HepG2 (cell line): ENCODE measurements at regions not wholly inside any gene's neighbourhood (a gene's known extent, or its start where the extent isn't known, plus 50 kb on each side); places are given as distances from the start of the nearest gene placed in this dataset.

ENCODE experiments used
- ATAC-seq: fragments of 200-7000 bp; cut with Tn5 transposase; 3 replicates; pipeline ENCODE4 v1.9.1; 2020; ENCODE audit warnings: mild to moderate bottlenecking, moderate library complexity
- BruUV-seq: library from RNA; stranded (reverse); fragments of 400-500 nt; replicated peaks from 2 replicates; lab custom pipeline; 2021; lab: Mats Ljungman, UMichigan
- CTCF ChIA-PET: fragments of 300-600 bp; formaldehyde crosslinking; extraction: SDS; loops from one replicate; lab custom pipeline; 2021; ENCODE audit warnings: low total read pairs, inconsistent platforms, low intra/inter-chr PET ratio; lab: Yijun Ruan, JAX
- POLR2A ChIA-PET: fragments of 350-600 bp; sonication (Branson Sonifier 250); formaldehyde crosslinking; loops from one replicate; lab custom pipeline; 2020; ENCODE audit warnings: antibody characterized with exemption, inconsistent platforms; lab: Yijun Ruan, JAX
- DNase-seq: peaks from one replicate; pipeline ENCODE4 v3.0.0-alpha.2; 2015; ENCODE audit warnings: low spot score
- FAIRE-seq: peaks from 3 replicates; lab custom pipeline; 2011; peaks lifted over from hg19 to GRCh38; lab: Jason Lieb, UNC
- H2AFZ ChIP-seq: one replicate; pipeline ENCODE4 v1.6.1; 2011; ENCODE audit warnings: low read length, inconsistent platforms
- H3K27ac ChIP-seq: fragments of 300-600 bp; 3 replicates; pipeline ENCODE4 v1.8.0; 2011; ENCODE audit warnings: mixed run types, mild to moderate bottlenecking, mixed read lengths, low read length, inconsistent platforms; ENCODE audit not compliant: insufficient read depth; ENCODE audit errors: extremely low read length
- H3K27me3 ChIP-seq, 2 experiments: fragments of 200-600 bp in 1 of 2; 2 replicates in 1 of 2; 3 replicates in 1 of 2; pipeline versions ENCODE4 v1.6.0 to v1.8.0; 2011; ENCODE audit warnings: low read length in 2 of 2, mild to moderate bottlenecking in 2 of 2, moderate library complexity in 2 of 2, inconsistent platforms in 1 of 2; ENCODE audit not compliant: insufficient read depth in 2 of 2, control insufficient read depth in 1 of 2
- H3K36me3 ChIP-seq, 2 experiments: fragments of 200-600 bp in 1 of 2; replicated peaks in 1 of 2; 2 replicates in 1 of 2; 3 replicates in 1 of 2; pipeline versions ENCODE4 v1.5.1 to v1.8.0; 2011; ENCODE audit warnings: low read length in 2 of 2, inconsistent platforms in 1 of 2; ENCODE audit not compliant: insufficient read depth in 2 of 2, control insufficient read depth in 1 of 2
- H3K4me1 ChIP-seq: 2 replicates; pipeline ENCODE4 v1.5.1; 2012; ENCODE audit warnings: low read length, inconsistent platforms; ENCODE audit not compliant: insufficient read depth
- H3K4me2 ChIP-seq: 2 replicates; pipeline ENCODE4 v1.6.0; 2011; ENCODE audit warnings: low read depth, low read length, inconsistent platforms
- H3K4me3 ChIP-seq, 3 experiments: fragments of 200-600 bp in 1 of 3; sonication (generic), shearing (Covaris generic) in 1 of 3; replicated peaks in 1 of 3; 2 replicates each; pipeline ENCODE4 v1.5.1; 2011 to 2016; ENCODE audit warnings: low read length in 3 of 3, inconsistent platforms in 2 of 3, low read depth in 2 of 3, mild to moderate bottlenecking in 2 of 3, control low read depth in 1 of 3, mixed read lengths in 1 of 3; ENCODE audit not compliant: insufficient read depth in 1 of 3
- H3K79me2 ChIP-seq: one replicate; pipeline ENCODE4 v1.6.1; 2011; ENCODE audit warnings: low read length, inconsistent platforms; ENCODE audit not compliant: insufficient read depth
- H3K9ac ChIP-seq: 2 replicates; pipeline ENCODE4 v1.6.0; 2011; ENCODE audit warnings: mild to moderate bottlenecking, low read depth, low read length, inconsistent platforms; ENCODE audit not compliant: insufficient read depth
- H3K9me3 ChIP-seq: 2 replicates; pipeline ENCODE4 v1.5.1; 2012; ENCODE audit warnings: mild to moderate bottlenecking, low read length
- H4K20me1 ChIP-seq: 2 replicates; pipeline ENCODE4 v1.6.0; 2011; ENCODE audit warnings: inconsistent platforms, mild to moderate bottlenecking, low read length, moderate library complexity; ENCODE audit not compliant: insufficient read depth
- IRF1 ChIP-seq: sonication (generic); formaldehyde crosslinking; IDR thresholded peaks from 2 replicates; pipeline ENCODE4 v1.4.0; 2020; ENCODE audit warnings: low read depth, mild to moderate bottlenecking, missing genetic modification reagents
- ZNF382 ChIP-seq: sonication (generic); formaldehyde crosslinking; IDR thresholded peaks from 2 replicates; pipeline ENCODE4 v1.5.0; 2020; ENCODE audit warnings: missing genetic modification reagents, mild to moderate bottlenecking, borderline replicate concordance
- in situ Hi-C: cut with HindIII; loops from 2 replicates; pipeline ENCODE4 v1.10.0; 2017; ENCODE audit warnings: low pct_unique_long_range_greater_than_20kb; ENCODE audit not compliant: extremely low pct_ligation_motif_present
- intact Hi-C: fragments of 100-400 bp; cut with micrococcal nuclease; formaldehyde crosslinking; loops from one replicate; pipeline ENCODE4 v1.10.0; 2022; ENCODE audit not compliant: unreplicated experiment
- TF ChIP-seq, protein P1 (sequence below): sonication (generic); formaldehyde crosslinking; IDR thresholded peaks from 2 replicates; pipeline ENCODE4 v1.5.0; 2020; ENCODE audit warnings: mild to moderate bottlenecking, missing genetic modification reagents
- TF ChIP-seq, protein P2 (sequence below), 2 experiments: IDR thresholded peaks; 2 replicates each; pipeline ENCODE4 v1.6.1; 2011 to 2012; ENCODE audit warnings: low read length in 2 of 2, borderline replicate concordance in 1 of 2, low read depth in 1 of 2, mild to moderate bottlenecking in 1 of 2, moderate library complexity in 1 of 2

- ATAC-seq, result no peak
- no peak overlapping the region for H3K9ac ChIP-seq
- CTCF ChIA-PET, result no interaction called here
- in situ Hi-C loops, result no loop called here
- TF ChIP-seq, protein P1, sequence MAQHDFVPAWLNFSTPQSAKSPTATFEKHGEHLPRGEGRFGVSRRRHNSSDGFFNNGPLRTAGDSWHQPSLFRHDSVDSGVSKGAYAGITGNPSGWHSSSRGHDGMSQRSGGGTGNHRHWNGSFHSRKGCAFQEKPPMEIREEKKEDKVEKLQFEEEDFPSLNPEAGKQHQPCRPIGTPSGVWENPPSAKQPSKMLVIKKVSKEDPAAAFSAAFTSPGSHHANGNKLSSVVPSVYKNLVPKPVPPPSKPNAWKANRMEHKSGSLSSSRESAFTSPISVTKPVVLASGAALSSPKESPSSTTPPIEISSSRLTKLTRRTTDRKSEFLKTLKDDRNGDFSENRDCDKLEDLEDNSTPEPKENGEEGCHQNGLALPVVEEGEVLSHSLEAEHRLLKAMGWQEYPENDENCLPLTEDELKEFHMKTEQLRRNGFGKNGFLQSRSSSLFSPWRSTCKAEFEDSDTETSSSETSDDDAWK (CRISPR knock-in tag), result no peak
- TF ChIP-seq IRF1 (no peak), ZNF382 (no peak)
- TF ChIP-seq, protein P2, sequence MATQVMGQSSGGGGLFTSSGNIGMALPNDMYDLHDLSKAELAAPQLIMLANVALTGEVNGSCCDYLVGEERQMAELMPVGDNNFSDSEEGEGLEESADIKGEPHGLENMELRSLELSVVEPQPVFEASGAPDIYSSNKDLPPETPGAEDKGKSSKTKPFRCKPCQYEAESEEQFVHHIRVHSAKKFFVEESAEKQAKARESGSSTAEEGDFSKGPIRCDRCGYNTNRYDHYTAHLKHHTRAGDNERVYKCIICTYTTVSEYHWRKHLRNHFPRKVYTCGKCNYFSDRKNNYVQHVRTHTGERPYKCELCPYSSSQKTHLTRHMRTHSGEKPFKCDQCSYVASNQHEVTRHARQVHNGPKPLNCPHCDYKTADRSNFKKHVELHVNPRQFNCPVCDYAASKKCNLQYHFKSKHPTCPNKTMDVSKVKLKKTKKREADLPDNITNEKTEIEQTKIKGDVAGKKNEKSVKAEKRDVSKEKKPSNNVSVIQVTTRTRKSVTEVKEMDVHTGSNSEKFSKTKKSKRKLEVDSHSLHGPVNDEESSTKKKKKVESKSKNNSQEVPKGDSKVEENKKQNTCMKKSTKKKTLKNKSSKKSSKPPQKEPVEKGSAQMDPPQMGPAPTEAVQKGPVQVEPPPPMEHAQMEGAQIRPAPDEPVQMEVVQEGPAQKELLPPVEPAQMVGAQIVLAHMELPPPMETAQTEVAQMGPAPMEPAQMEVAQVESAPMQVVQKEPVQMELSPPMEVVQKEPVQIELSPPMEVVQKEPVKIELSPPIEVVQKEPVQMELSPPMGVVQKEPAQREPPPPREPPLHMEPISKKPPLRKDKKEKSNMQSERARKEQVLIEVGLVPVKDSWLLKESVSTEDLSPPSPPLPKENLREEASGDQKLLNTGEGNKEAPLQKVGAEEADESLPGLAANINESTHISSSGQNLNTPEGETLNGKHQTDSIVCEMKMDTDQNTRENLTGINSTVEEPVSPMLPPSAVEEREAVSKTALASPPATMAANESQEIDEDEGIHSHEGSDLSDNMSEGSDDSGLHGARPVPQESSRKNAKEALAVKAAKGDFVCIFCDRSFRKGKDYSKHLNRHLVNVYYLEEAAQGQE (IDR thresholded peaks at IDR 0.05; ENCODE audit: borderline replicate concordance in 1 of 2, low read depth in 1 of 2, low read length in 2 of 2), result no peak
- TF ChIP-seq, all 625 proteins: peak for 0
- DNase-seq (no peak), FAIRE-seq (no peak)
- H4K20me1 ChIP-seq, result no peaks in the 10 kb centered on the region
- intact Hi-C loops, result no loop called here
- H3K4me3 ChIP-seq, result no peak overlapping the region
- no peaks in the 10 kb centered on the region for H3K36me3 ChIP-seq
- H3K9me3 ChIP-seq, result no peaks in the 10 kb centered on the region
- H3K4me2 ChIP-seq, result no peak overlapping the region
- H3K79me2 ChIP-seq, result no peaks in the 10 kb centered on the region
- no peak overlapping the region for H2AFZ ChIP-seq
- BruUV-seq, result no TSS peak
- no peaks in the 10 kb centered on the region for H3K27me3 ChIP-seq
- no peak overlapping the region for H3K27ac ChIP-seq
- no peaks in the 10 kb centered on the region for H3K4me1 ChIP-seq
- POLR2A ChIA-PET, result no interaction called here
These were observed 283.1 kb downstream of the CPS1 start for GRCh38 chr2:210839450-210839849.
